HEK293 (cell line): ENCODE measurements at regions not wholly inside any gene's neighbourhood (a gene's known extent, or its start where the extent isn't known, plus 50 kb on each side); places are given as distances from the start of the nearest gene placed in this dataset.

ENCODE experiments used
- CTCF ChIP-seq: fragments of 450-650 bp; formaldehyde crosslinking; IDR thresholded peaks from 2 replicates; pipeline ENCODE4 v1.5.1; 2016; ENCODE audit warnings: missing biosample characterization, missing genetic modification characterization
- ELK4 ChIP-seq: IDR thresholded peaks from 2 replicates; pipeline ENCODE4 v1.6.1; 2011; ENCODE audit warnings: mild to moderate bottlenecking, low read depth, low read length, borderline replicate concordance
- YY2 ChIP-seq: fragments of 450-650 bp; formaldehyde crosslinking; IDR thresholded peaks from 2 replicates; pipeline ENCODE4 v1.5.1; 2016; ENCODE audit warnings: missing biosample characterization, missing genetic modification characterization
- ZNF514 ChIP-seq: fragments of 450-650 bp; formaldehyde crosslinking; IDR thresholded peaks from 2 replicates; pipeline ENCODE4 v1.5.1; 2016; ENCODE audit warnings: missing biosample characterization, missing genetic modification characterization
- TF ChIP-seq, protein P1 (sequence below): fragments of 450-650 bp; formaldehyde crosslinking; IDR thresholded peaks from 2 replicates; pipeline ENCODE4 v1.5.0; 2017; ENCODE audit warnings: missing biosample characterization, missing genetic modification characterization, borderline replicate concordance
- TF ChIP-seq, protein P2 (sequence below): fragments of 450-650 bp; formaldehyde crosslinking; IDR thresholded peaks from 2 replicates; pipeline ENCODE4 v1.5.1; 2016; ENCODE audit warnings: missing biosample characterization, missing genetic modification characterization

DNA sequence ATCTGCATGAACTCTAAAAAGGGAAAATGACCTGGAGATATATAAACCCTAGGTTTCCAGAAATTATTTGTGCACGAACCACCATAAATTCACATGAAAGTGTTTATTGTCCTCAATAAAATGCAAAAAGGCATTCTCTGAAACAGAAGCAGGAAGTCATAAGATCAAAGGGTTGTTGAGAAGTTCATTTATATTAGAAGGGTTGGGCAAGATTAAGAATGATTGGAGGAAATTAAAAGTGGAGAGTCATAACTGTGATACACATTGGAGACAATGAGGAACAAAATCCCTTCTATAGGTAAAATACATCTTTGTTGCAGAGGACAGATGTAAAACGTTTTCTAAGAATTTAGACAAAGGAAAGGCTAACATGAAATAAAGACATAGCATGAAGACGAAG is 476.8 kb downstream of the CBLN4 start:
- TF ChIP-seq CTCF (tag by site-specific recombination) (no peak), ZNF514 (tag by site-specific recombination) (no peak), ELK4 (no peak), YY2 (tag by site-specific recombination) (no peak)
- TF ChIP-seq, protein P1, sequence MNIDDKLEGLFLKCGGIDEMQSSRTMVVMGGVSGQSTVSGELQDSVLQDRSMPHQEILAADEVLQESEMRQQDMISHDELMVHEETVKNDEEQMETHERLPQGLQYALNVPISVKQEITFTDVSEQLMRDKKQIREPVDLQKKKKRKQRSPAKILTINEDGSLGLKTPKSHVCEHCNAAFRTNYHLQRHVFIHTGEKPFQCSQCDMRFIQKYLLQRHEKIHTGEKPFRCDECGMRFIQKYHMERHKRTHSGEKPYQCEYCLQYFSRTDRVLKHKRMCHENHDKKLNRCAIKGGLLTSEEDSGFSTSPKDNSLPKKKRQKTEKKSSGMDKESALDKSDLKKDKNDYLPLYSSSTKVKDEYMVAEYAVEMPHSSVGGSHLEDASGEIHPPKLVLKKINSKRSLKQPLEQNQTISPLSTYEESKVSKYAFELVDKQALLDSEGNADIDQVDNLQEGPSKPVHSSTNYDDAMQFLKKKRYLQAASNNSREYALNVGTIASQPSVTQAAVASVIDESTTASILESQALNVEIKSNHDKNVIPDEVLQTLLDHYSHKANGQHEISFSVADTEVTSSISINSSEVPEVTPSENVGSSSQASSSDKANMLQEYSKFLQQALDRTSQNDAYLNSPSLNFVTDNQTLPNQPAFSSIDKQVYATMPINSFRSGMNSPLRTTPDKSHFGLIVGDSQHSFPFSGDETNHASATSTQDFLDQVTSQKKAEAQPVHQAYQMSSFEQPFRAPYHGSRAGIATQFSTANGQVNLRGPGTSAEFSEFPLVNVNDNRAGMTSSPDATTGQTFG (tag by site-specific recombination): no peak
- TF ChIP-seq, protein P2, sequence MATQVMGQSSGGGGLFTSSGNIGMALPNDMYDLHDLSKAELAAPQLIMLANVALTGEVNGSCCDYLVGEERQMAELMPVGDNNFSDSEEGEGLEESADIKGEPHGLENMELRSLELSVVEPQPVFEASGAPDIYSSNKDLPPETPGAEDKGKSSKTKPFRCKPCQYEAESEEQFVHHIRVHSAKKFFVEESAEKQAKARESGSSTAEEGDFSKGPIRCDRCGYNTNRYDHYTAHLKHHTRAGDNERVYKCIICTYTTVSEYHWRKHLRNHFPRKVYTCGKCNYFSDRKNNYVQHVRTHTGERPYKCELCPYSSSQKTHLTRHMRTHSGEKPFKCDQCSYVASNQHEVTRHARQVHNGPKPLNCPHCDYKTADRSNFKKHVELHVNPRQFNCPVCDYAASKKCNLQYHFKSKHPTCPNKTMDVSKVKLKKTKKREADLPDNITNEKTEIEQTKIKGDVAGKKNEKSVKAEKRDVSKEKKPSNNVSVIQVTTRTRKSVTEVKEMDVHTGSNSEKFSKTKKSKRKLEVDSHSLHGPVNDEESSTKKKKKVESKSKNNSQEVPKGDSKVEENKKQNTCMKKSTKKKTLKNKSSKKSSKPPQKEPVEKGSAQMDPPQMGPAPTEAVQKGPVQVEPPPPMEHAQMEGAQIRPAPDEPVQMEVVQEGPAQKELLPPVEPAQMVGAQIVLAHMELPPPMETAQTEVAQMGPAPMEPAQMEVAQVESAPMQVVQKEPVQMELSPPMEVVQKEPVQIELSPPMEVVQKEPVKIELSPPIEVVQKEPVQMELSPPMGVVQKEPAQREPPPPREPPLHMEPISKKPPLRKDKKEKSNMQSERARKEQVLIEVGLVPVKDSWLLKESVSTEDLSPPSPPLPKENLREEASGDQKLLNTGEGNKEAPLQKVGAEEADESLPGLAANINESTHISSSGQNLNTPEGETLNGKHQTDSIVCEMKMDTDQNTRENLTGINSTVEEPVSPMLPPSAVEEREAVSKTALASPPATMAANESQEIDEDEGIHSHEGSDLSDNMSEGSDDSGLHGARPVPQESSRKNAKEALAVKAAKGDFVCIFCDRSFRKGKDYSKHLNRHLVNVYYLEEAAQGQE (tag by site-specific recombination): no peak
